GM18498 (cell line): ENCODE measurements at regions not wholly inside any gene's neighbourhood (a gene's known extent, or its start where the extent isn't known, plus 50 kb on each side); places are given as distances from the start of the nearest gene placed in this dataset.
A peak's percentile ranks its signal among the peaks of the same experiment; 100 is the strongest.

Experiments
- ATAC-seq: cut with Tn5 transposase; IDR thresholded peaks from one replicate; pipeline ENCODE4 v1.9.1; 2021; ENCODE audit warnings: mild to moderate bottlenecking, moderate library complexity; ENCODE audit not compliant: unreplicated experiment

GRCh38 chr17:81345228-81346089 is 49.8 kb upstream of the BAHCC1 start:
- ATAC-seq, result peak; percentile 42
